Left lung (tissue), 4 donors: ENCODE measurements at regions not wholly inside any gene's neighbourhood (a gene's known extent, or its start where the extent isn't known, plus 50 kb on each side); places are given as distances from the start of the nearest gene placed in this dataset.
A peak's percentile ranks its signal among the peaks of the same experiment; 100 is the strongest.

Experiments used
- ATAC-seq: fragments of 200-7000 bp; cut with Tn5 transposase; one replicate; pipeline ENCODE4 v1.9.1; 2020; ENCODE audit warnings: moderate library complexity
- DNase-seq, 4 donors: peaks; one replicate each; pipeline ENCODE4 v3.0.0-alpha.2; 2013 to 2020
- H3K27ac ChIP-seq, 2 donors: fragments of 200-600 bp; sonication (generic) in 1 of 2; one replicate each; pipeline versions ENCODE4 v1.5.0 to v1.8.0; 2020 to 2021
- H3K27me3 ChIP-seq, 2 donors: fragments of 200-600 bp; sonication (generic) in 1 of 2; one replicate each; pipeline versions ENCODE4 v1.5.0 to v1.8.0; 2020 to 2021
- H3K36me3 ChIP-seq, 2 donors: fragments of 200-600 bp; sonication (generic) in 1 of 2; one replicate each; pipeline versions ENCODE4 v1.5.0 to v1.8.0; 2020 to 2021
- H3K4me1 ChIP-seq, 2 donors: fragments of 200-600 bp; one replicate each; pipeline ENCODE4 v1.8.0; 2021
- H3K4me3 ChIP-seq, 2 donors: fragments of 200-600 bp; sonication (generic) in 1 of 2; one replicate each; pipeline versions ENCODE4 v1.5.0 to v1.8.0; 2020 to 2021; ENCODE audit warnings: mild to moderate bottlenecking in 1 of 2
- H3K9me3 ChIP-seq, 2 donors: fragments of 200-600 bp; sonication (generic) in 1 of 2; one replicate each; pipeline versions ENCODE4 v1.5.0 to v1.8.0; 2020 to 2021
- CTCF ChIP-seq, 2 donors: fragments of 200-600 bp; sonication (generic) in 1 of 2; IDR thresholded peaks; one replicate each; pipeline versions ENCODE4 v1.5.0 to v1.8.0; 2021; ENCODE audit warnings: antibody characterized with exemption in 2 of 2
- intact Hi-C, 2 donors: fragments of 100-400 bp; cut with DNase I; formaldehyde crosslinking; loops; one replicate each; pipeline versions ENCODE4 v1.11.2 to v1.14.2; 2022
- donor health status: DM: no; HTN: yes; CAD: no.
- donor health status: DM: no; HTN: no; CAD: no.

GRCh38 chr16:79336437-79337229, 263.9 kb downstream of the MAF start:
- DNase-seq = peak in 1 of 4 donors; percentile 21
- Histone ChIP-seq H3K4me3 (no peak overlapping the region), H3K27ac (no peak overlapping the region), H3K27me3 (no peaks in the 10 kb centered on the region), H3K4me1 (no peaks in the 10 kb centered on the region), H3K9me3 (no peaks in the 10 kb centered on the region), H3K36me3 (no peaks in the 10 kb centered on the region)
- intact Hi-C loops = no loop called here
- no peak for TF ChIP-seq CTCF (IDR thresholded peaks at IDR 0.05)
- ATAC-seq = no peak

GRCh38 chr16:79334127-79334526, 266.4 kb downstream of the MAF start:
- TF ChIP-seq CTCF (IDR thresholded peaks at IDR 0.05) = peak; percentile 19 to 20
- ATAC-seq (peak; percentile 16), DNase-seq (no peak)
- Histone ChIP-seq H3K27ac (no peak overlapping the region), H3K4me3 (no peak overlapping the region), H3K27me3 (no peaks in the 10 kb centered on the region), H3K4me1 (no peaks in the 10 kb centered on the region), H3K9me3 (no peaks in the 10 kb centered on the region), H3K36me3 (no peaks in the 10 kb centered on the region)
- intact Hi-C loops = no loop called here

- ATAC-seq (no peak), DNase-seq (no peak)
- H3K27ac ChIP-seq = no peak overlapping the region
- H3K9me3 ChIP-seq = no peaks in the 10 kb centered on the region
- no peak overlapping the region for H3K4me3 ChIP-seq
- peaks cover 0 to 11% of the 10 kb centered on the region in 2 donors for H3K4me1 ChIP-seq
- no peaks in the 10 kb centered on the region for H3K27me3 ChIP-seq
- H3K36me3 ChIP-seq = no peaks in the 10 kb centered on the region
- TF ChIP-seq CTCF (IDR thresholded peaks at IDR 0.05) = no peak
- intact Hi-C loops = no loop called here
These were observed 269.5 kb downstream of the MAF start for GRCh38 chr16:79331066-79331465.

- no peak for TF ChIP-seq CTCF (IDR thresholded peaks at IDR 0.05)
- no peak for ATAC-seq
- intact Hi-C loops = no loop called here
These were observed 270.6 kb downstream of the MAF start for GRCh38 chr16:79329967-79330366.

GRCh38 chr16:79329166-79329521, 271.4 kb downstream of the MAF start:
- Histone ChIP-seq H3K4me1 (peaks cover 0 to 11% of the 10 kb centered on the region in 2 donors), H3K27me3 (no peaks in the 10 kb centered on the region), H3K4me3 (no peak overlapping the region), H3K9me3 (no peaks in the 10 kb centered on the region), H3K27ac (peak overlapping the region in 1 of 2 donors; percentile 64), H3K36me3 (no peaks in the 10 kb centered on the region)
- DNase-seq (peak in 1 of 4 donors; percentile 12), ATAC-seq (peak; percentile 71)
- no peak for TF ChIP-seq CTCF (IDR thresholded peaks at IDR 0.05)
- intact Hi-C loops = no loop called here

More at GRCh38 chr16:79329967-79330366, 270.6 kb downstream of the MAF start:
- peaks cover 0 to 11% of the 10 kb centered on the region in 2 donors for H3K4me1 ChIP-seq
- DNase-seq = no peak
- no peak overlapping the region for H3K4me3 ChIP-seq
- no peak overlapping the region for H3K27ac ChIP-seq
- H3K9me3 ChIP-seq = no peaks in the 10 kb centered on the region
- H3K27me3 ChIP-seq = no peaks in the 10 kb centered on the region
- no peaks in the 10 kb centered on the region for H3K36me3 ChIP-seq
